Lower leg skin (tissue), 3 donors: ENCODE measurements at regions not wholly inside any gene's neighbourhood (a gene's known extent, or its start where the extent isn't known, plus 50 kb on each side); places are given as distances from the start of the nearest gene placed in this dataset.

Experiments
- CTCF ChIP-seq, 3 donors: fragments of 450-650 bp; IDR thresholded peaks; one replicate each; pipeline ENCODE4 v1.5.1; 2016; ENCODE audit warnings: antibody characterized with exemption in 3 of 3, mild to moderate bottlenecking in 3 of 3, moderate library complexity in 2 of 3
- POLR2A ChIP-seq, 2 donors: fragments of 450-650 bp; IDR thresholded peaks; one replicate each; pipeline ENCODE4 v1.6.1; 2016 to 2017; ENCODE audit warnings: antibody characterized with exemption in 2 of 2, mild to moderate bottlenecking in 1 of 2, moderate library complexity in 1 of 2

GRCh38 chr2:17255071-17255470, 263.2 kb downstream of the RAD51AP2 start:
- TF ChIP-seq CTCF (IDR thresholded peaks at IDR 0.05) (no peak), POLR2A (IDR thresholded peaks at IDR 0.05) (no peak)
